ENCODE measurements at regions not wholly inside any gene's neighbourhood (a gene's known extent, or its start where the extent isn't known, plus 50 kb on each side); places are given as distances from the start of the nearest gene placed in this dataset.

DNA sequence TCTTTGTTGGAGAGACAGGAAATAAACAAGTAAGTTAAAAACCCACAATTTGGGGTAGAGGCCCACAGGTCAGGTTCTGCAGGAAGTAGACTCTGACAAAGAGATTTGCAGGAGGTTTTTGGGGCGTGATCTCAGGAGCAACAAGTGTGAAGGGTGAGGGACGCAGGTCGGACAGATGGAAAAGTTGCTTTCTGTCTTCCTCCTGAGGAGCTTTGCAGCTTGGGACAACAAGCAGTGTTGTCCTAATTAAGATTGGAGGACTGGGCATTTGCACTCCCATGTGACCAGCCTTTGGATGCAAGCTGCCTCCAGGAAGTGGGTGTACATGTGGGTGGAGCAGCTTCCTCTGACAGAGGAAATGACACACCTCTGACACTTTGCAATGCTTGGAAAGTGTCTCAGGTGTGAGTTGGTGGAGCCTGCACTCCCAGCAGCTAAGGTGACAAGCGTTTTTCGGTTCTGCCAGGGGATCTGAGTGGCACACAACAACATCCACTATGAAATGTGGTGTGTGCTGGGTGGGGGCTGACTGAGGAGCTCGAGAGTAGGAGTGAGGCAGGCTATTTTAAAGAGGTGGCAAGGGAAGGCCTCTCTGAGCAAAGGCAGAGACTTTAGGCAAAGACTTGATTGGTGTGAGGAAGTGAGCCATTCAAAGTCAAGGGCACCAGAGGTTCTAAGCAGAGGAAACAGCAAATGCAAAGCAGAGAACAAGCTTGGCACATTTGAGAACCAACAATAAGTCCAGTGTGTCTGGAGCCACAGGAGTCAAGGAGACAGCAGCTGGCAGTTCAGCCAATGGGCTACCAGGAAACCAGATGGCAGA lies 339.8 kb upstream of the GATB start:
- TF ChIP-seq CTCF (IDR thresholded peaks at IDR 0.05) (no peak), EZH2 (IDR thresholded peaks at IDR 0.05) (no peak), EZH2phosphoT487 (IDR thresholded peaks at IDR 0.05) (no peak)
